ENCODE measurements at regions not wholly inside any gene's neighbourhood (a gene's known extent, or its start where the extent isn't known, plus 50 kb on each side); places are given as distances from the start of the nearest gene placed in this dataset.
A peak's percentile ranks its signal among the peaks of the same experiment; 100 is the strongest.
"Not testable (repeated sequence)": the region's sequence is repeated elsewhere in the genome, so short reads cannot be mapped to it uniquely, and the experiment has no call there.

DNA sequence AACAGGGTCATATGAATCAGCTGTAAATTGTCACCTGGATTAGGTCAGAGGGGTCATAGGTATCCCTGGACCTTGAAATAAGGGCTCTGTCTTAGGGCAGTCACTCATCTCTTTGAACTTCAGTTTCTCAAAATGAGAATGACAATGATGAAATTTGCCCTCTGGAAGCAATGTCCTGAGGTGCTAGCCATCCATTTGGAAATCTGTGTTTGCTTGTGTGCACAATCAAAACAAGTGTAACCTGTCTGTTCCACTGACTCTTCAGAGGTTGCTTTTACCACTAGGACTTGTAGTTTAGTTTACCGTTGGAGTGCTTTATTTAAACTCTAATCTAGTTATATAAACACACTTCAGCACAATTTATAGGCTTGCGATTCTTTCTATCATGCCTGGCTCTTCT lies 297.3 kb downstream of the CCDC74A start:
- H3K36me3 Mint-ChIP-seq; ATAC-seq (ENCODE audit: low read depth); POLR2A ChIA-PET: not testable (repeated sequence)

DNA sequence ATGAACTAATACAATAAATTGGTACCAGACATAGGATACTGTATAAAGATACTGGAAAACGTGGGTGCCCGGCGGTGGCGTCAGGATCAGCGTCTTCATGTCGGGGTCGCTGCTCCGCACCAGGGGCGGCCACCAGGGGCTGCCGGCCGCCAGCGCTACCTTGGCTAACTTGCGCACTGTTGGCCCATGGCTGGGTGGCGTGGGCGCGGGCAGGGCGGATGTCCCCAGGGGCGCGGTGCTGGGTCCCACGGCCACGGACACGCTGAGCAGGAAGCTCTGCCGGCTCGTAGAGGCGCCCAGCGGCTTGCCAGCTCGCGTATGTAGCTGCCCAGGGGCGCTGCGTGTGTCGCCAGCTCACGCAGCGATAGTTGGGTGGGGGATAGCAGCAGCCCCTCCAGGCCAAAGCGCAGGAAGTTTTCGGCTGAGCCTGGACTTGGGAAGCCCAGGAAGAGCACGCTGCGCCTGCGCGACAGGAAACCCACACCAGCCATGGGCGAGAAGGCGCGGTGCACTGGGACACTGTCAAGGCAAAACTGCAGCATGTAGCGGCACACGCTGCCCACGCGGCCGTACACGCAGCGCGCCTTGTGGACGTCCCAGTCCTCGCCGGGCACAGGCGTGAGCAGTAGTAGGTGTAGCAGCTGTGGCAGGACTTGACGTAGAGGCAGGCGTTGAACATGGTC lies 299.9 kb downstream of the CCDC74A start:
- no peak overlapping the region for H3K4me3 Mint-ChIP-seq
- no peaks in the 10 kb centered on the region for H3K36me3 Mint-ChIP-seq
- H3K27me3 Mint-ChIP-seq, result no peaks in the 10 kb centered on the region
- DNase-seq (no peak), ATAC-seq (ENCODE audit: low read depth) (no peak)
- H3K27ac Mint-ChIP-seq, result no peak overlapping the region
- H3K4me1 Mint-ChIP-seq, result no peaks in the 10 kb centered on the region
- H3K9me3 Mint-ChIP-seq, result no peaks in the 10 kb centered on the region
- POLR2A ChIA-PET, result no interaction called here

More for the DNA sequence above, 297.3 kb downstream of the CCDC74A start:
- not testable (repeated sequence) for H3K4me1 Mint-ChIP-seq, H3K4me3 Mint-ChIP-seq, DNase-seq, H3K27ac Mint-ChIP-seq, H3K9me3 Mint-ChIP-seq, H3K27me3 Mint-ChIP-seq

DNA sequence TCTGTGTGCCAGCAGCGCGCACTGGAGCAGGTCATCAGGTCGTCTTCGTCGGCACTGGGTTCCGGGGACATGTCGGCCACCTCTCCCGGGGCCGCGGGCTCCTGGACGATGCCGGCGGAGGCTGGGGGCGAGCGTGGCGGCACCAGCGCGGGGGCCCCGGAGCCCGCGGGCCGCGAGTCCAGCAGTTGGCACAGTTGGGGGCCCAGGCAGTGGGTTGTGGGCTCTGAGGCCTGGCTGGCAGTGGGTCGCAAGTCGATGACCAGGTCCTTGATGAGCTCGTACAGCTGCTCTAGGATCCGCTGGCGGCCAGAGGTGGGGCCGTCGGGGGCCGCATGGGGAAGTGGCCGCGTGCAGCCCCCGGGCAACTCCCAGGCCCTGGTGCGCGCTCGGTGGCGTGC lies 300.5 kb downstream of the CCDC74A start:
- DNase-seq (no peak), ATAC-seq (ENCODE audit: low read depth) (no peak)
- H3K27ac Mint-ChIP-seq, result no peak overlapping the region
- POLR2A ChIA-PET, result no interaction called here
- H3K4me1 Mint-ChIP-seq, result no peaks in the 10 kb centered on the region
- no peaks in the 10 kb centered on the region for H3K36me3 Mint-ChIP-seq
- H3K4me3 Mint-ChIP-seq, result no peak overlapping the region
- no peaks in the 10 kb centered on the region for H3K9me3 Mint-ChIP-seq
- H3K27me3 Mint-ChIP-seq, result no peaks in the 10 kb centered on the region

DNA sequence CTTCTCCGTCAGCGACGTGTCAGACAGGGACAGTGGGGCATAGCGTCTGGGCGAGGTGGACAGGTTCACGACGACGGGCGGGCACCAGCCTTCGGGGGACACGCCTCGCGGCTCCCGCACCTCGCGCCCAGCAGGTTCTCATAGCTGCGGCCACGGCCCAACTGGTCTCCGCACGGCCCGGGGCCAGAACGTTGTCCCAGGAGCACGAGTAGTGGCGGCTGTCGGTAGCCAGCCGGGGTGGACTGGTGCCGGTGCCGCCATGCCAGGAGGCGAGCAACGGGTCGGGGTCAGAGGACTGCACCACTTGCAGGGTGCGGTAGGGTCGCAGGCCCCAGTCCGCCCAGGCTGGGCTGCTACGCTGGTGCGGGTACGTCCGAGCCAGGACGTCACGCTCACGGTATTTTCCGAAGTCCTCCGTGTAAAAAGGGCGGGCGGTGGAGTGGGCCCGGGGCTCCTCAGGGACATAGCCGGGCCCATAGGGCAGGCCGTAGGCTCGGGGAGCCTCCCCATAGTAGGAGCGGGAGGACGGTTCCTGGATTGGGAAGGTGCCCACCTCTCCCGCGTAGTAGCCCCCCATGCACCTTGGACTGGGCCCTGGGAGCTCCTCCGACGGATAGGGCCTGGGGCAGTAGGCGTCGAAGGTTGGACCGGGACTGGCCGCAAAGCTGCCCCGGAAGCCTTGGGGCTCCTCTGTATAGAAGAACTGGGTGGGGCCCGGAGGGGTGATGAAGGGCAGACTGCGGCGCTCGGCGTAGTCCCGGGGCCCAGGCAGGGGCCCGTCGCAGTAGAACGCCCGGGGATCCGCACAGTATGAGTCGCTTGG lies 301.2 kb downstream of the CCDC74A start:
- H3K27ac Mint-ChIP-seq; H3K4me3 Mint-ChIP-seq; ATAC-seq (ENCODE audit: low read depth); H3K27me3 Mint-ChIP-seq; DNase-seq; H3K36me3 Mint-ChIP-seq; H3K9me3 Mint-ChIP-seq; H3K4me1 Mint-ChIP-seq; POLR2A ChIA-PET: not testable (repeated sequence)

DNA sequence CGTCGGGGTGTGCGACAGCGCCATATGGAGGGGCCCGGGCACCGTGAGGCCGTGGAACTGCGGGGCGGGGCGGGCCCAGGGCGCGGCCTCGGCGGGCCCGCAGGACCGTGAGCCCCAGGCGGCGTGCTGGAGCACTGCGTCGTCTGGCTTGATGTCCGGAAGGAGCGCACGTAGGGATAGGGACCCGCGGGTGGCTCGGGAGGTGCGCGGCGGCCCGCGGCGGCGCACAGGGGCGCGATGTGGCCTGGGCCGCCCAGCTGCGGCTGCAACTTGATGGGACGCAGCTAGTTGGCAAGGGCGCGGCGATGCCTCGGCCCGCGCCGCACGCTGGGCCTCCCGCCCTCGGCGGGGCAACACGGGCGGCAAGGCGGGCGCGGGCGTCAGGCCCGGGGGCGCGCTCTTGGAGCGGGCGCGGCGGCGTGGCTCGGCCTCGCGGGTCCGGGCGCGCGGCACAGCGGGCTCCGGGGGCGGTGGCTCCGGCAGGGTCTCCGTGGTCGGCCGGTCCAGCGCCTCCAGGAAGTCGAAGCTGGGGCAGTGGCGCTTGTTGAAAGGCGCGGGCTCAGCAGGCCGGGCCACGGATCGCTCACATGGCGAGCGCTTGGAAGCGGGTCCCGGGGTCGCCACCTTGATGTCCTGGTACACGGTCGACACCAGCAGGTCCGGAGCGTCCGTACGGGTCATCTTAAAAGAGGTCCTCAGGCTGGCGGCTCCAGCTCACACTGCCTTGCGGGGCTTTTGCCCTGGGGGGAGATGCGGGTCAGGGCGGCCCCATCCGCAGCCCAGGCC lies 302.0 kb downstream of the CCDC74A start:
- ATAC-seq (ENCODE audit: low read depth); POLR2A ChIA-PET; H3K4me3 Mint-ChIP-seq; H3K27ac Mint-ChIP-seq; H3K27me3 Mint-ChIP-seq; H3K4me1 Mint-ChIP-seq; DNase-seq; H3K36me3 Mint-ChIP-seq; H3K9me3 Mint-ChIP-seq: not testable (repeated sequence)

DNA sequence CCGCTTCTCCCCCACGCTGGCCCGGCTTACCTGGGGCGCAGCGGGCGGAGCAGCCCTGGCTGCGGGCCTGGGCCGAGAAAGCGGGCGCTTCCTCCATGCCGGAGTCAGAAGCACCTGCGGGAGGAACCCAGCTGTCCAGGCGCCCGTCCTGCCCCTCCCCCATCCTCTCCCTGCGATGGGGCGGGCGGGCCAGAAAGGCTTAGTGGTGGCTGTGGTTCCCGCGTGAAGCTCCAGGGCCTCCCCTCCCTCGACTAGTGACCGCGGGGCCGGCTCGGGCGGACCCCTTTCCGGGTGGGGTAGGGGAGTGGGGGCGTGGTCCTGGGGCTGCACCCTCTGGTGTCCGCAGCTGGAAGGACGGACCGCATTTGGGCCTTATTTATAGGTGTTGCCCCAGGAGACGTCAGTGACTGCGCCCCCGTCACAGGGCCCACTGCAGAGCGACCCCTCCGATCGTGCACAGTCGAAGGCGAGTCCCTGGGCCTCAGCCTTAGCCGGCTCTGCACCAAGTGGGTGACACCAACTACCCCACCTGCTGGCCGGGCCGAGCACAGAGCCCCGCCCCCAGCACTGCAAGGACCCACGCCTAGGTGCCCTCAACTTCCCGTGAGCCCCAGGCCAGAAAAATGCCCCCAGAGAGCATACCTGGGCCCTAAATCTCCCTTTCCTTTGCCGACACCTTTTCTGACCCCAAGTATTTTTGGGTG lies 302.7 kb downstream of the CCDC74A start:
- H3K36me3 Mint-ChIP-seq, H3K9me3 Mint-ChIP-seq, POLR2A ChIA-PET, H3K4me1 Mint-ChIP-seq, H3K27ac Mint-ChIP-seq, DNase-seq, H3K27me3 Mint-ChIP-seq, H3K4me3 Mint-ChIP-seq: not testable (repeated sequence)
- ATAC-seq (ENCODE audit: low read depth), result peak; percentile 13

DNA sequence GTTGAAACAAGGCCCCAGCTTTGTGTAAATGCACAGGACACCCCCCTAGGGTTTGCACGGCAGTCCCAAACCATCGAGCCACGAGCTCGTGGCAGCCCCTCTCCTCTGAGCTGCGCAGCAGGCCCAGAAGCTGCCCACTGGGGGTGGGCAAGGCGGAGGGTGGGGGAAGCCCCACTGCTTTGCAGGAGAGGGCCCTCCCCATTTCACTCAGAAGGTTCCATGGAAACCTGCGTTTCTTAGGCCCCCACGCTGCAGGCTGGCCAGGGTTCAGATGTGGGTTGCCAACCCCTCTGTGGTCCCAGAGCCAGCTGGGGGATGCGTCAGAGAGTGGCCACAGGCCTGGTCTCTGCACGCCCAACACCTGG lies 303.2 kb downstream of the CCDC74A start:
- DNase-seq; H3K36me3 Mint-ChIP-seq; POLR2A ChIA-PET; H3K27me3 Mint-ChIP-seq; H3K4me3 Mint-ChIP-seq; H3K9me3 Mint-ChIP-seq; H3K4me1 Mint-ChIP-seq; ATAC-seq (ENCODE audit: low read depth); H3K27ac Mint-ChIP-seq: not testable (repeated sequence)

DNA sequence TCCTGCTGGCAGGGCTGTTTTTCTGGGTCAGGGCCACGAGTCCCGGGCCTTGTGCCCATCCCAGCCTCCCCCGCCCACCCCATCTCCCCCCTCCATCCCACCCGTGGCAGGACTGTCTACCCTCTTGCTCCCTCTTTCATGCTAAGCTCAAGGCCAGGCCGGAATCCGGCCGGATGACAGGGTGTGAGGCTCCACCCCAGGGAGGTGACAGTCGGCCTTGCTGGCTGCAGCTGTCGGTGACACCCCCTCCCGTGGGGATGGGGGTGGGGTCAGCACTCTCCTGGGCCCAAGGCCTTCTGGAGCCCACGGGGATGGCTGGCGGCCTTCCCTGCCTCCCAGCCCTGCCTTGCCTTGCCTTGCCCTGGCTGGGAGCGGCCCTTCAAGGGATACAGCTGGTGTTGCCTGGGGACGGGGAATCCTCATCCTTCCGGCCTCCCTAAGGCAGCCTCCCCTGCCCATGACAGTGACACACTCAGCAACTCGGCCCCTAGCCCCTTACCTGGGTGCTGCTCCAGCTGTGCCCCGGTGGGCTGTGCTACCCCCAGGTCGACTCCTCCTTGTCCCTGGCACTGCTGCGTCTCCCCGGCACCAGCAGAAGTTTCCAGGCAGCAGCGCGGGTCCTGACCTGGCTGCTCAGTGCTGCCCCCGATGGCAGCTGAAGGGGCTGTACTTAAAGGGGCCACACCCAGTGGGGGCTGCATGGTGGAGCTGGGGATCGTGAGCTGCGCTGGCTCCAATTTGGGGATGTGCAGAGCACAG lies 303.9 kb downstream of the CCDC74A start:
- POLR2A ChIA-PET, H3K4me1 Mint-ChIP-seq, H3K27ac Mint-ChIP-seq, DNase-seq, H3K4me3 Mint-ChIP-seq, H3K36me3 Mint-ChIP-seq, H3K9me3 Mint-ChIP-seq, H3K27me3 Mint-ChIP-seq: not testable (repeated sequence)
- ATAC-seq (ENCODE audit: low read depth), result peak; percentile 56

DNA sequence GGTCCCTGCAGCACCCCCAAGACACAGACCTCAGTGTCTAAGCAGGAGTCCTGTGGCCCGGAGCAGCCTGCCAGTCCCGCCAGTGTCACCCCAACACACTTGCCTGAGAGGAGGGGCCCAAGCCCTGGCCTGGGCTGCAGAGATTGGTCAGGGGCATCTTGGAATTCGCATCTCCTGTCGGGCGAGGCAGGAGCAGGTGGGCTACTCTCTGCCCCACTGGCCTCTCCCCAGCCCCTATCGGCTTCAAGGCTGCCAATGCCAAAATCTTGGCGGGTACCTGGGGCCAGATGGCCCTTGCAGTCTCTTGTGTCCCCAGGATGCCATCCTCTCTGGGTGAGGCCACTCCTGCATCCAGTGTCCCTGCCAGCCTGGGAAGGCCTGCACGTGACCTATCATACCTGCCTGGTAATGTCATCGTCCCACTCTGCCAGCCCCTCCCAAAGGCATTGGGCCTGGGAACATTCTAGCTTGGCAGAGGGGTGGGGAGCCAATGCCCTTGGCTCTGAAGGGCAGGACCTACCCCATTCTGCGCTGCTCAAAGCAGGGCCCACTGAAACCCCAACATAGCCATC lies 304.6 kb downstream of the CCDC74A start:
- H3K27me3 Mint-ChIP-seq; DNase-seq; POLR2A ChIA-PET; H3K36me3 Mint-ChIP-seq; H3K9me3 Mint-ChIP-seq; ATAC-seq (ENCODE audit: low read depth); H3K27ac Mint-ChIP-seq; H3K4me3 Mint-ChIP-seq; H3K4me1 Mint-ChIP-seq: not testable (repeated sequence)

DNA sequence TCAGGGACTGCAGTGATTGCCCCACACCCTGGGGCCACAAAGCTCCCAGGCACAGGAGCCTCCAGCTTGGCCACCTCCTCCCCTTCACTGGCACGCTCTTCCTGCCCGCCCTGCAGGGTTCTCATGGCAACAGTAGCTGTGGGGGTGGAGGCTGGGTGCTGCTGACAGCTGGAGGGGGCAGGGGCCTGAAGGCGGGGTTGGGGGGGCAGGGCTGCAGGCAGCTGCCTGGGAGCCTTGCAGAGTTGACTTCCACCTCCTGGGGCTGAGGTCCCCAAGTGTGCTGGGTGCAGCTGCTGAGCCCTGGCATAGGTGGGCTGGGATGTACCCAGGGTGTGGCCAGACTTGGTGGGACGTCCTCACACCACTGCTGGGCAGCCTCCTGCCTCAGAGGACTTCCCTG lies 305.2 kb downstream of the CCDC74A start:
- H3K4me3 Mint-ChIP-seq; H3K27ac Mint-ChIP-seq; H3K4me1 Mint-ChIP-seq; H3K9me3 Mint-ChIP-seq; DNase-seq; POLR2A ChIA-PET; H3K36me3 Mint-ChIP-seq; ATAC-seq (ENCODE audit: low read depth); H3K27me3 Mint-ChIP-seq: not testable (repeated sequence)

DNA sequence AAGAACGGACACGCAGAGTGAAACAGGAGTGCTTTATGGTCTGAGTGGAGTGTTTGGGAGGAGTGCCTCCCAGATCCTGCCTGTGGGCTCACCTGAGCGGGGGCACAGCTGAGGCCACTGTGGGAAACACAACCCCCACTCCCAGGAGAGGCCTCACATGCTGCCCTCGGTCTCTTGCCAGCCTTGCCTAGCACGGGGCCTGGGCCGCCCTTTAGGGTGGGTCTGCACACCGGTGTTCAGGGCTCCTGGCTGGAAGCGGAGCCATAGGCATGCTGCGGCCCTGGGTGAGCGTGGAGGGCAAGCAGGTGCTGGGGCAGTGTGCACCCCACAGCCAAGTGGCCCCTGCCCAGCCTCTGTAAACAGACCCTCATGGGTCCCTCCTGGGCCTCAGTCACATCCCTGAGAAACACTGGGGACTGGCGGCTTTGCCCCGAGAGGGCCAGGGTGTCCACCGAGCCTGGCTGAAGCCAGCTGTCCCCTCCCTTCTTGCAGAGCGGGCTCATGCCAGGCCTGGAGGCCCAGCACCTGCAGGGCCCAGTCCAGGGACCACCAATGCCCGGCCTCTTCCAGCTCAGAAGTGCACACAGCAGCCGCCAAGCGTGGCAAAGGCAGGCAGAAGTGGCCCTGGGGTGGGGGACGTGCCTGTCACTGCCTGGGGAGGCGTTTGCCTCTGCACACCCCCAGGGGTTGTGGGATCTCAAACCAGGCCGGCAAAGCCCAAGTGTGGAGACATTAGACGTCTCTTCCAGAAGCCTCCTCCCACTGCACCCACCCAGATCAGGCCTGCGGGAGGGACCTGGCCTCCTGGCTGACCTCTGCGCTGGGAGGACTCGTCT lies 305.9 kb downstream of the CCDC74A start:
- H3K4me3 Mint-ChIP-seq; H3K9me3 Mint-ChIP-seq; H3K27me3 Mint-ChIP-seq; POLR2A ChIA-PET; H3K27ac Mint-ChIP-seq; ATAC-seq (ENCODE audit: low read depth); H3K4me1 Mint-ChIP-seq; DNase-seq; H3K36me3 Mint-ChIP-seq: not testable (repeated sequence)

Measured in activated naive CD8-positive, alpha-beta T cell treated with anti-CD3 and anti-CD28 coated beads, Interleukin-2, amount 10 ng/mL, durations not matched to agents 7 days and 5 days (primary cell).